ENCODE measurements at regions not wholly inside any gene's neighbourhood (a gene's known extent, or its start where the extent isn't known, plus 50 kb on each side); places are given as distances from the start of the nearest gene placed in this dataset.

- Mint-ChIP-seq H3K9me3 (peaks cover 2 to 31% (median 7%) of the 10 kb centered on the region in 7 donors), H3K27ac (no peak overlapping the region)
These were observed 117.1 kb upstream of the TENM3 start for GRCh38 chr4:182126096-182126495.

GRCh38 chr4:182126603-182127002, 116.6 kb upstream of the TENM3 start:
- Mint-ChIP-seq H3K27me3 (peaks cover 5% of the 10 kb centered on the region), H3K4me3 (no peak overlapping the region), H3K4me1 (no peaks in the 10 kb centered on the region), H3K36me3 (no peaks in the 10 kb centered on the region), H3K9me3 (peaks cover 2 to 31% (median 7%) of the 10 kb centered on the region in 7 donors), H3K27ac (no peak overlapping the region)
- H3K27me3 ChIP-seq (ENCODE audit: control insufficient read depth, insufficient read depth, low read length), result no peaks in the 10 kb centered on the region
- no peak overlapping the region for H3K27ac ChIP-seq (ENCODE audit: insufficient read depth, low read length, poor library complexity, severe bottlenecking)
- H3K4me1 ChIP-seq (ENCODE audit: control insufficient read depth, insufficient read depth, low read length, poor library complexity, severe bottlenecking), result no peaks in the 10 kb centered on the region
- H3K4me3 ChIP-seq (ENCODE audit: low read depth, low read length), result no peak overlapping the region
- DNase-seq (no peak), ATAC-seq (ENCODE audit: low read depth in 2 of 2) (no peak)
- no peaks in the 10 kb centered on the region for H3K9me3 ChIP-seq (ENCODE audit: control insufficient read depth in 2 of 2, low read length in 2 of 2)
- H3K36me3 ChIP-seq (ENCODE audit: control insufficient read depth, insufficient read depth, low read length), result no peaks in the 10 kb centered on the region

More at GRCh38 chr4:182126096-182126495, 117.1 kb upstream of the TENM3 start:
- Mint-ChIP-seq H3K4me3 (no peak overlapping the region), H3K4me1 (no peaks in the 10 kb centered on the region), H3K36me3 (no peaks in the 10 kb centered on the region), H3K27me3 (peaks cover 5% of the 10 kb centered on the region)
- no peaks in the 10 kb centered on the region for H3K36me3 ChIP-seq (ENCODE audit: control insufficient read depth, insufficient read depth, low read length)
- H3K27ac ChIP-seq (ENCODE audit: insufficient read depth, low read length, poor library complexity, severe bottlenecking), result no peak overlapping the region
- no peak overlapping the region for H3K4me3 ChIP-seq (ENCODE audit: low read depth, low read length)
- DNase-seq, result no peak
- H3K9me3 ChIP-seq (ENCODE audit: control insufficient read depth in 2 of 2, low read length in 2 of 2), result no peaks in the 10 kb centered on the region
- no peak for ATAC-seq (ENCODE audit: low read depth in 2 of 2)
- no peaks in the 10 kb centered on the region for H3K27me3 ChIP-seq (ENCODE audit: control insufficient read depth, insufficient read depth, low read length)
- no peaks in the 10 kb centered on the region for H3K4me1 ChIP-seq (ENCODE audit: control insufficient read depth, insufficient read depth, low read length, poor library complexity, severe bottlenecking)

- Mint-ChIP-seq H3K4me1 (no peaks in the 10 kb centered on the region), H3K4me3 (no peak overlapping the region), H3K9me3 (peaks cover 0 to 6% (median 0%) of the 10 kb centered on the region in 7 donors), H3K27me3 (peaks cover 19% of the 10 kb centered on the region), H3K27ac (no peak overlapping the region), H3K36me3 (no peaks in the 10 kb centered on the region)
- no peak overlapping the region for H3K4me3 ChIP-seq (ENCODE audit: low read depth, low read length)
- no peaks in the 10 kb centered on the region for H3K9me3 ChIP-seq (ENCODE audit: control insufficient read depth in 2 of 2, low read length in 2 of 2)
- H3K27ac ChIP-seq (ENCODE audit: insufficient read depth, low read length, poor library complexity, severe bottlenecking), result no peak overlapping the region
- DNase-seq, result no peak
- H3K27me3 ChIP-seq (ENCODE audit: control insufficient read depth, insufficient read depth, low read length), result no peaks in the 10 kb centered on the region
- H3K4me1 ChIP-seq (ENCODE audit: control insufficient read depth, insufficient read depth, low read length, poor library complexity, severe bottlenecking), result no peaks in the 10 kb centered on the region
- ATAC-seq (ENCODE audit: low read depth in 2 of 2), result no peak
- no peaks in the 10 kb centered on the region for H3K36me3 ChIP-seq (ENCODE audit: control insufficient read depth, insufficient read depth, low read length)
These were observed 110.2 kb upstream of the TENM3 start for GRCh38 chr4:182133033-182133432.

GRCh38 chr4:182134261-182134660, 108.9 kb upstream of the TENM3 start:
- H3K27ac ChIP-seq (ENCODE audit: insufficient read depth, low read length, poor library complexity, severe bottlenecking), result no peak overlapping the region
- DNase-seq (no peak), ATAC-seq (ENCODE audit: low read depth in 2 of 2) (no peak)
- H3K27me3 ChIP-seq (ENCODE audit: control insufficient read depth, insufficient read depth, low read length), result no peaks in the 10 kb centered on the region
- no peaks in the 10 kb centered on the region for H3K4me1 ChIP-seq (ENCODE audit: control insufficient read depth, insufficient read depth, low read length, poor library complexity, severe bottlenecking)
- H3K4me1 Mint-ChIP-seq, result no peaks in the 10 kb centered on the region
- H3K27me3 Mint-ChIP-seq, result peaks cover 22% of the 10 kb centered on the region
- H3K4me3 ChIP-seq (ENCODE audit: low read depth, low read length), result no peak overlapping the region
- H3K36me3 ChIP-seq (ENCODE audit: control insufficient read depth, insufficient read depth, low read length), result no peaks in the 10 kb centered on the region
- H3K4me3 Mint-ChIP-seq, result no peak overlapping the region
- H3K36me3 Mint-ChIP-seq, result no peaks in the 10 kb centered on the region
- H3K9me3 ChIP-seq (ENCODE audit: control insufficient read depth in 2 of 2, low read length in 2 of 2), result no peaks in the 10 kb centered on the region
- H3K27ac Mint-ChIP-seq, result no peak overlapping the region
- peaks cover 0 to 6% (median 0%) of the 10 kb centered on the region in 7 donors for H3K9me3 Mint-ChIP-seq

- H3K36me3 Mint-ChIP-seq, result no peaks in the 10 kb centered on the region
- H3K27me3 Mint-ChIP-seq, result peaks cover 38% of the 10 kb centered on the region
- H3K9me3 Mint-ChIP-seq, result peaks cover 0 to 6% (median 0%) of the 10 kb centered on the region in 7 donors
- Histone ChIP-seq H3K4me1 (ENCODE audit: control insufficient read depth, insufficient read depth, low read length, poor library complexity, severe bottlenecking) (no peaks in the 10 kb centered on the region), H3K4me3 (ENCODE audit: low read depth, low read length) (no peak overlapping the region), H3K27me3 (ENCODE audit: control insufficient read depth, insufficient read depth, low read length) (peaks cover under 1% of the 10 kb centered on the region), H3K27ac (ENCODE audit: insufficient read depth, low read length, poor library complexity, severe bottlenecking) (no peak overlapping the region), H3K36me3 (ENCODE audit: control insufficient read depth, insufficient read depth, low read length) (no peaks in the 10 kb centered on the region), H3K9me3 (ENCODE audit: control insufficient read depth in 2 of 2, low read length in 2 of 2) (no peaks in the 10 kb centered on the region)
- ATAC-seq (ENCODE audit: low read depth in 2 of 2) (no peak), DNase-seq (no peak)
- H3K27ac Mint-ChIP-seq, result no peak overlapping the region
- peaks cover 0 to 1% (median 0%) of the 10 kb centered on the region in 4 donors for H3K4me1 Mint-ChIP-seq
- H3K4me3 Mint-ChIP-seq, result no peak overlapping the region
These were observed 107.0 kb upstream of the TENM3 start for GRCh38 chr4:182136201-182136600.

- Mint-ChIP-seq H3K36me3 (no peaks in the 10 kb centered on the region), H3K4me1 (peaks cover 0 to 6% (median 1%) of the 10 kb centered on the region in 4 donors), H3K27ac (no peak overlapping the region), H3K27me3 (peaks cover 50% of the 10 kb centered on the region), H3K9me3 (peaks cover 0 to 6% (median 0%) of the 10 kb centered on the region in 7 donors), H3K4me3 (no peak overlapping the region)
- Histone ChIP-seq H3K27me3 (ENCODE audit: control insufficient read depth, insufficient read depth, low read length) (peaks cover 11% of the 10 kb centered on the region), H3K4me3 (ENCODE audit: low read depth, low read length) (no peak overlapping the region), H3K36me3 (ENCODE audit: control insufficient read depth, insufficient read depth, low read length) (no peaks in the 10 kb centered on the region), H3K4me1 (ENCODE audit: control insufficient read depth, insufficient read depth, low read length, poor library complexity, severe bottlenecking) (no peaks in the 10 kb centered on the region), H3K9me3 (ENCODE audit: control insufficient read depth in 2 of 2, low read length in 2 of 2) (no peaks in the 10 kb centered on the region), H3K27ac (ENCODE audit: insufficient read depth, low read length, poor library complexity, severe bottlenecking) (no peak overlapping the region)
- DNase-seq, result no peak
- ATAC-seq (ENCODE audit: low read depth in 2 of 2), result no peak
These were observed 105.9 kb upstream of the TENM3 start for GRCh38 chr4:182137343-182137742.

GRCh38 chr4:182139491-182139890, 103.7 kb upstream of the TENM3 start:
- peaks cover 5% of the 10 kb centered on the region for H3K4me1 ChIP-seq (ENCODE audit: control insufficient read depth, insufficient read depth, low read length, poor library complexity, severe bottlenecking)
- H3K36me3 ChIP-seq (ENCODE audit: control insufficient read depth, insufficient read depth, low read length), result no peaks in the 10 kb centered on the region
- peak overlapping the region in 2 of 4 donors; percentile 21 to 33 for H3K4me3 Mint-ChIP-seq
- no peak overlapping the region for H3K27ac Mint-ChIP-seq
- no peak overlapping the region for H3K27ac ChIP-seq (ENCODE audit: insufficient read depth, low read length, poor library complexity, severe bottlenecking)
- ATAC-seq (ENCODE audit: low read depth in 2 of 2), result no peak
- H3K9me3 Mint-ChIP-seq, result peaks cover 0 to 5% (median 1%) of the 10 kb centered on the region in 7 donors
- DNase-seq, result no peak
- peaks cover 0 to 16% (median 4%) of the 10 kb centered on the region in 4 donors for H3K4me1 Mint-ChIP-seq
- H3K36me3 Mint-ChIP-seq, result peaks cover 3% of the 10 kb centered on the region
- no peaks in the 10 kb centered on the region for H3K9me3 ChIP-seq (ENCODE audit: control insufficient read depth in 2 of 2, low read length in 2 of 2)
- peak overlapping the region; percentile 54 for H3K4me3 ChIP-seq (ENCODE audit: low read depth, low read length)
- peaks cover 64% of the 10 kb centered on the region for H3K27me3 Mint-ChIP-seq
- H3K27me3 ChIP-seq (ENCODE audit: control insufficient read depth, insufficient read depth, low read length), result peaks cover 12% of the 10 kb centered on the region

- H3K27ac Mint-ChIP-seq, result no peak overlapping the region
- ATAC-seq (ENCODE audit: low read depth in 2 of 2), result no peak
- peaks cover 0 to 4% (median 1%) of the 10 kb centered on the region in 7 donors for H3K9me3 Mint-ChIP-seq
These were observed 102.7 kb upstream of the TENM3 start for GRCh38 chr4:182140547-182140946.

More at GRCh38 chr4:182140547-182140946, 102.7 kb upstream of the TENM3 start:
- Mint-ChIP-seq H3K36me3 (peaks cover 3% of the 10 kb centered on the region), H3K27me3 (peaks cover 65% of the 10 kb centered on the region), H3K4me1 (peaks cover 0 to 20% (median 4%) of the 10 kb centered on the region in 4 donors), H3K4me3 (no peak overlapping the region)
- Histone ChIP-seq H3K27ac (ENCODE audit: insufficient read depth, low read length, poor library complexity, severe bottlenecking) (no peak overlapping the region), H3K9me3 (ENCODE audit: control insufficient read depth in 2 of 2, low read length in 2 of 2) (no peaks in the 10 kb centered on the region), H3K4me1 (ENCODE audit: control insufficient read depth, insufficient read depth, low read length, poor library complexity, severe bottlenecking) (peaks cover 5% of the 10 kb centered on the region), H3K27me3 (ENCODE audit: control insufficient read depth, insufficient read depth, low read length) (peaks cover 16% of the 10 kb centered on the region), H3K36me3 (ENCODE audit: control insufficient read depth, insufficient read depth, low read length) (no peaks in the 10 kb centered on the region), H3K4me3 (ENCODE audit: low read depth, low read length) (no peak overlapping the region)
- DNase-seq, result no peak
